ENCODE measurements at regions not wholly inside any gene's neighbourhood (a gene's known extent, or its start where the extent isn't known, plus 50 kb on each side); places are given as distances from the start of the nearest gene placed in this dataset.

DNA sequence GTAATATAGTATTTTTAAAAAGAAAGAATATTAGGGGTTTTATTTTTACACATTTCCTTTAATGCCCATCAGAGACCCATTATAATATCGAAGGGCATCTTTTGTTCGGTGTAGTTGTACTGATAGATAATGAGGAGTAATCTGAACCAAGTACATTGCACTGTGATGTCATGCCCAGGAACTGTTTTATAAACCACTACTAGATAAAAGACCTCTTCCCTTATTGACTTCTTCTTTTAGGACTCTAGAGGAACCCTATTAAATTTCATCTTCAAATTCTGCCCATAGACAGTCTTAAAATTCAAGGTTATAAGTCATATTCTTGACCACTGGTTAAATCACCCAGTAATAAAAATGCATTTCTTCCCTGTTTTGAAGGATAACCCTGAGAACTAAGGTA lies 206.5 kb downstream of the NRIP1 start:
- WGBS, 3 donors = 87 to 91% (median 89%) methylated on average over 2 of the region's 2 CpGs
- Histone ChIP-seq H3K4me3 (no peak overlapping the region), H3K4me1 (ENCODE audit: insufficient read depth) (no peaks in the 10 kb centered on the region), H3K27me3 (no peaks in the 10 kb centered on the region), H3K9me3 (no peaks in the 10 kb centered on the region), H3K36me3 (no peaks in the 10 kb centered on the region), H3K27ac (no peak overlapping the region)
- no peak for DNase-seq
- TF ChIP-seq, protein P1, sequence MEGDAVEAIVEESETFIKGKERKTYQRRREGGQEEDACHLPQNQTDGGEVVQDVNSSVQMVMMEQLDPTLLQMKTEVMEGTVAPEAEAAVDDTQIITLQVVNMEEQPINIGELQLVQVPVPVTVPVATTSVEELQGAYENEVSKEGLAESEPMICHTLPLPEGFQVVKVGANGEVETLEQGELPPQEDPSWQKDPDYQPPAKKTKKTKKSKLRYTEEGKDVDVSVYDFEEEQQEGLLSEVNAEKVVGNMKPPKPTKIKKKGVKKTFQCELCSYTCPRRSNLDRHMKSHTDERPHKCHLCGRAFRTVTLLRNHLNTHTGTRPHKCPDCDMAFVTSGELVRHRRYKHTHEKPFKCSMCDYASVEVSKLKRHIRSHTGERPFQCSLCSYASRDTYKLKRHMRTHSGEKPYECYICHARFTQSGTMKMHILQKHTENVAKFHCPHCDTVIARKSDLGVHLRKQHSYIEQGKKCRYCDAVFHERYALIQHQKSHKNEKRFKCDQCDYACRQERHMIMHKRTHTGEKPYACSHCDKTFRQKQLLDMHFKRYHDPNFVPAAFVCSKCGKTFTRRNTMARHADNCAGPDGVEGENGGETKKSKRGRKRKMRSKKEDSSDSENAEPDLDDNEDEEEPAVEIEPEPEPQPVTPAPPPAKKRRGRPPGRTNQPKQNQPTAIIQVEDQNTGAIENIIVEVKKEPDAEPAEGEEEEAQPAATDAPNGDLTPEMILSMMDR (IDR thresholded peaks at IDR 0.05) = no peak
- TF ChIP-seq POLR2A (IDR thresholded peaks at IDR 0.05) (no peak), EP300 (IDR thresholded peaks at IDR 0.05) (no peak)
- intact Hi-C loops (cut with DNase I) = loop anchor here in 1 of 4 donors (10.0 kb wide), 1 partner anchor 626 kb away; no protein-coding TSS in a partner anchor

DNA sequence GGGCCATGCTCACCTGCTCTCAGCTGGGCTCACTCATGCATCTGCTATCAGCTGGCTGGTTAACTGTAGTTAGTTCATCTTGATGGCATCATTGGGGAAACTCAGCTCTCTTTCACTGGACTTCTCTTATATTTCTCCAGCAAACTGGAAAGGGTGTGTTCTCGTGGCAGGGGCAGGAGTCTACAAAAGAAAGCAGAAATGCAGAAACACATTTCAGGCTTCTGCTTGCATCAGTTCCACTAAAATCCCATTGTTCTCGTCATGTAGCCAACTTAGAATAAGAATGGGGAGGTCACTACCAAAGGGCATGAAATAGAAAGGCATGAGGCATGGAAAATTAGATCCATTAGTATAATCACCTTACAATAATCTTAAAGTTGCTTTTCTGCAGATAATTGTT lies 207.3 kb downstream of the NRIP1 start:
- Histone ChIP-seq H3K27me3 (no peaks in the 10 kb centered on the region), H3K36me3 (no peaks in the 10 kb centered on the region), H3K27ac (no peak overlapping the region), H3K9me3 (no peaks in the 10 kb centered on the region), H3K4me1 (ENCODE audit: insufficient read depth) (no peaks in the 10 kb centered on the region), H3K4me3 (no peak overlapping the region)
- WGBS, 3 donors = 93 to 94% (median 93%) methylated on average over 2 of the region's 2 CpGs
- DNase-seq = no peak
- TF ChIP-seq, protein P1 (IDR thresholded peaks at IDR 0.05) = no peak
- no peak for TF ChIP-seq EP300 (IDR thresholded peaks at IDR 0.05)
- no peak for TF ChIP-seq POLR2A (IDR thresholded peaks at IDR 0.05)
- intact Hi-C loops (cut with DNase I) = loop anchor here in 1 of 4 donors (10.0 kb wide), 1 partner anchor 627 kb away; no protein-coding TSS in a partner anchor

DNA sequence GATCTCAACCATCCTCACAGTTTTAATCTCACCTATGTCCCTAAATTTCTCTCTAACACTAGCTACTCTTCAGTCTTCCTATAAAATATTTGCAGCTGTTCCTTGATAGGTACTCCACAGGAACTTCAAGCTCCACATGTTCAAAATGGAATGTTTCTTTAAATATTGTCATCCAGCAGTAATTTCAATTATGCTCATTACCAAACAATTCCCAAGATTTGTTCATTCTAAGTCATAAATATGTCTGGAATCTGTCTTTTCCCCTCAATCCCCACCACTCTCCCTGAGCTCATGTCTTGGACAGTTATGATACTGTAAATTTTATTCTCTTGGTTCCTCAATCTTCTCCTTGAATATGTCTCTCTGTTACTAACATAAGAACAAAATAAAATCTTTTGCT lies 214.4 kb downstream of the NRIP1 start:
- Histone ChIP-seq H3K27ac (no peak overlapping the region), H3K27me3 (no peaks in the 10 kb centered on the region), H3K36me3 (no peaks in the 10 kb centered on the region), H3K4me1 (ENCODE audit: insufficient read depth) (no peaks in the 10 kb centered on the region), H3K4me3 (no peak overlapping the region), H3K9me3 (peaks cover 0 to 6% of the 10 kb centered on the region in 2 donors)
- intact Hi-C loops (cut with DNase I) = loop anchor here in 1 of 4 donors (10.0 kb wide), 1 partner anchor 634 kb away; no protein-coding TSS in a partner anchor
- no peak for TF ChIP-seq EP300 (IDR thresholded peaks at IDR 0.05)
- TF ChIP-seq, protein P1 (IDR thresholded peaks at IDR 0.05) = no peak
- no peak for TF ChIP-seq POLR2A (IDR thresholded peaks at IDR 0.05)
- no peak for DNase-seq

DNA sequence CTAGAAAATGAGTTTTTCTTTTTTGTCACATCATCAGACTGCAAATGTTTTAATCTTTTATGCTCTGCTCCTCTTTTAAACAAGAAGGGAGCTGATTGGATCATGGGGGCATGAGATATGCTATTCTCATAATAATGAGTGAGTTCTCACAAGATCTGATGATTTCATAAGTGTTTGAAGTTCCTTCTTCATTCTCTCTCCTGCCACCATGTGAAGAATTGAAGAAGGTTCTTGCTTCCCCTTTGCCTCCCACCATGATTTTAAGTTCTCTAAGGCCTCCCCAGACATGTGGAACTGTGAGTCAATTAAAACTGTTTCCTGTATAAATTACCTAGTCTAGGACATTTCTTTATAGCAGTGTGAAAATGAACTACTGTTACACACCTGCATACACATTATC lies 218.2 kb downstream of the NRIP1 start:
- no peak for DNase-seq
- no peak overlapping the region for H3K4me3 ChIP-seq
- no peaks in the 10 kb centered on the region for H3K36me3 ChIP-seq
- no peak for TF ChIP-seq POLR2A (IDR thresholded peaks at IDR 0.05)
- TF ChIP-seq, protein P1 (IDR thresholded peaks at IDR 0.05) = no peak
- no peak for TF ChIP-seq EP300 (IDR thresholded peaks at IDR 0.05)
- H3K4me1 ChIP-seq (ENCODE audit: insufficient read depth) = no peaks in the 10 kb centered on the region
- no peak overlapping the region for H3K27ac ChIP-seq
- no peaks in the 10 kb centered on the region for H3K27me3 ChIP-seq
- H3K9me3 ChIP-seq = peaks cover 0 to 6% of the 10 kb centered on the region in 2 donors
- intact Hi-C loops (cut with DNase I) = no loop called here

DNA sequence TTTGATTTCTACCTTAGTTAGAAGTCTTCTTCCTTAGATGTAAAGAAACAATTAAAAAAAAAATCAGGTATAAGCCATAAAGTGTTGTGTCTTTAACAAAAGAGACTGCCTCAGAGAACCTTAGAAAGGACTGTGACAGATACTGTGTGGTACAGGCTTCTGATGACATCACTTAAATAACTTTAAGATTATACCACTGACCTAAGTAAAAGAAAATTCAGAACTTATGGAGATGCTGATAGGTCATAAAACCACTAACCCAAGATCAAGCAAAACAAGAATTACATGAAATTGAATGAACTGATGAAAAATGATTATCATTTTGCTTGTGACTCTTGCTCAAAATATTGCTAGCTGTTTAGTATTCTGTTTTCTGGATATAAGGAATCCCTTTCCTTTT lies 220.8 kb downstream of the NRIP1 start:
- no peak for DNase-seq
- H3K4me3 ChIP-seq = no peak overlapping the region
- intact Hi-C loops (cut with DNase I) = no loop called here
- peaks cover 0 to 6% of the 10 kb centered on the region in 2 donors for H3K9me3 ChIP-seq
- no peaks in the 10 kb centered on the region for H3K4me1 ChIP-seq (ENCODE audit: insufficient read depth)
- TF ChIP-seq, protein P1 (IDR thresholded peaks at IDR 0.05) = no peak
- TF ChIP-seq EP300 (IDR thresholded peaks at IDR 0.05) = no peak
- no peaks in the 10 kb centered on the region for H3K36me3 ChIP-seq
- H3K27me3 ChIP-seq = no peaks in the 10 kb centered on the region
- H3K27ac ChIP-seq = no peak overlapping the region
